SW 1271 (cell line): ENCODE measurements at regions not wholly inside any gene's neighbourhood (a gene's known extent, or its start where the extent isn't known, plus 50 kb on each side); places are given as distances from the start of the nearest gene placed in this dataset.

Experiments used
- DNase-seq, 2 experiments: peaks; one replicate each; lab custom pipeline; 2025; lab: John Stamatoyannopoulos, UW

- DNase-seq: no peak
These were observed 63.0 kb downstream of the NCOR2 start for GRCh38 chr12:124504273-124505000.

DNA sequence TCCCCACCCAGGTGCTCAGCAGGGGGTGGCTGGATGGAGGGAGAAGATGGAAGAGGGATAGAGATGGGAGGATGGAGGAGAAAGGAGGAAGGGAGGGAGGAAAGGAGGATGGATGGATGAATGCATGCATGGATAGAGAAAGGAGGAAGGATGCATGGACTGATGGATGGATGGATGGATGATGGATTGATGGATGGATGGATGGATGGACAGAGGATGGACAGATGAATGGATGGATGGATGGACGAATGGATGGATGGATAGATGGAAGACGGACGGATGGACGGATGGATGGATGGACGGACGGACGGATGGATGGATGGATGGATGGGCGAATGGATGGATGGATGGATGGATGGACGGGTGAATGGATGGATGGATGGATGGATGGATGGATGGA, 64.1 kb downstream of the NCOR2 start:
- DNase-seq: no peak

DNA sequence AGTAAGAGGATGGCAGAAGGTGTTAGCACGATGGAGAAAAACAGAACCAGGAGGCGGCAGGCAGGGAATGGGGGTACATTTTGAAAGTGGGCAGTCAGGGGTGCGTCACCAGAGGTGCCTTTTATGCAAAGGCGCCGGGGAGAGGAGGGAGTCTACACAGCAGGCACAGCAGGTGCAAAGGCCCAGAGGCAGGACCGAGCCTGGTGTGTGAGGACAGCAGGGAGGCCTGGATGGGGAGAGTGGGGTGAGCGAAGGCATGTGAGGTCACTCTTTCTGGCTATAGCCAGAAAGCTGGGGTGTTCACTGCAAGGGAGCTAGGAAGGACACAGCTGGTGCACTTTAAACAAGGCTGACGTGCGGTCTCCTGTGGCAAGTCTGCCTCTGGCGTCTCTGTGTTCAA, 65.0 kb downstream of the NCOR2 start:
- DNase-seq: no peak

- DNase-seq: no peak
These were observed 65.6 kb downstream of the NCOR2 start for GRCh38 chr12:124501827-124502226.

DNA sequence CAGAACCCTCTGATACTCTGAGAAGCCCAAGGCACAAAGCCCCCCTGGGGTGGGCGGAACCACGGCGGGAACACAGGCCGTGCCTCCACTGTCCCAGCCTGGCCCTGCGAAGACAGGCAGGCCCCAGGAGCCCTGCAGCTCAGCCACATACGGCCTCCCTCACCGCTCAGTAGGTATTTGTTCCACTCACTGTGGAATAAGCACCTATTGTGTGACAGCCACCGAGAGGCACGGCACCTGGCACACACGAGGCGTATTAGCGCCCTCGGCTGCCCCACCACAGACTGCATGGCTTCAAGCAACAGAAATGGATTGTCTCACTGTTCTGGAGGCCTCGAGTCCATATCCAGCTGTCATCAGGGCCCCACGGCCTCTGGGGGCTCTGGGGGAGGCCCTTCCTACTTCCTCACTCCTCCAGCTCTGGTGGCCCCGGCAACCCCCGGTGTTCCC, 66.3 kb downstream of the NCOR2 start:
- no peak for DNase-seq

DNA sequence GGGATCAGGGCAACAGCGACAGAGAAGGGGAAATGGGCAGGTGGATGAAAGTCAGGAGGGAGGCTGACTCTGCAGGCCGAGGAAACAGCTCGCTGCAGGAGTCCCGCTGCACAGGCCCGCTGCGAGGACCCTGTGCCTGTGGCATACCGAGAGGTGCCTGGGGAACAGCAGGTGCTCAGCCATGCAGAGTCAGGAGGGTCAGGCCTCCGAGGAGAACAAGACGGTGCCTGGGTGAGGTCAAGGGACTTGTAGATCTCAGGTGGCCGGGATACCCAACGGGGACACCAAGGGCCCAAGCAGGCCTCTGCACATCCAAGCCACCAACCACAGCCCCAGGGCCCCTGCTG, 67.5 kb downstream of the NCOR2 start:
- DNase-seq: no peak

GRCh38 chr12:124499190-124499753, 68.1 kb downstream of the NCOR2 start:
- no peak for DNase-seq

DNA sequence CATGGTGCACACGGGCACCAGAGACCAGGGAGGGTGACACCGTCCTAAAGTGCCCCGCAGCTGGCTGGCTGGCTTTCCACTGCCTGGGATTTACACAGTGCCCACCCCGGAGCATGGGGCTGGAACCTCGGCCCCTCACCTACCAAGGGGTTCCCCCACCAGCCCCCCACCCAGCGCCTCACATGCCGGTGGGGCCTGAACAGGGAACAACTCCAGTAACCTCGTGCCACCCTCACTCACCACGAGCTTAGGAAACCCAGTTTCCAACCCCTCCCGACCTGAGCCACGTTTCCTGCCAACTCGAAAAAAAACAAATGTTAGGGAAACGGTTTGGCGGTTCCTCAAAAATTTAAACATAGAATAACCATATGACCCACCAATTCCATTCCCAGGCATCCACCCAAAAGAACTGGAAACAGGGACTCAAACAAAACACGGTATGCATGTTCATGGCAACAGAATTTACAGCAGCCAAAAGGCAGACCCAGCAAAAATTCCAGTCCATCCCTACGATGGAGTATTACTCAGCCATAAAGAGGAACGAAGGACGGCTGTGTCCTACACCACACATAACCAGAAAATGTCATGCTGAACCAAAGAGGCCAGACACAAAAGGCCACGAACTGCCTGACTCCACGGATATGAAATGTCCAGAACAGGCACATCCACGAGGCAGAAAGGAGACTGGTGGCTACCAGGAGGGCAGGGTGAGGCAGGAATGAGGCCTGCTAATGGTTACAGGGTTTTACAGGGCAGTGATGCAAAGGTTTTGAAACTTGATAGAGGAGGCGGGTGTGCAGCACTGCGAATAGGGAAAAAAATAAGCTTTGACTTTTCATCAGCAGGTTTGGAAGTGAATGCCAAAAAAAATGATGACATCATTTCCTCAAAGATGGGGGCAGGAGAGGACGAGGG, 68.9 kb downstream of the NCOR2 start:
- no peak for DNase-seq

DNA sequence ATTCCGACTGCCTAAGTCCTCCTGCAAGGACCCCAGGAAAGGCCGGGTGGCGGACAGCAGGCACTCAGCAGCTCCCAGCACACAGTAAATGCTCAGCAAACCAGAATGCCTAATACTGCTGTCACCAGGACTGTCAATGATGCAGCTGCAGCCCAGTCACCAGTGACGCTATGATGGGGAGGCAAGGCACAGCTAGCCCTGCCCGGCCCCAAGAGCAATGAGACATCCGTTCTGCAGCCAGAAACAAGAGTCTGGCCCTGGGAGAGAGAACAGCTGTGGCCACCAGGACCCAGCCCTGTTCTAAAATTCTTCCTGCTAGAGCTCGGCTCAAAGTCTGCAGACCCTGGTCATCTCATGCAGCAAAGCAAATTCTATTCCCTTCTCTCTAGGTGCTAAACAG, 69.8 kb downstream of the NCOR2 start:
- no peak for DNase-seq

GRCh38 chr12:124497039-124497438, 70.4 kb downstream of the NCOR2 start:
- DNase-seq: no peak

DNA sequence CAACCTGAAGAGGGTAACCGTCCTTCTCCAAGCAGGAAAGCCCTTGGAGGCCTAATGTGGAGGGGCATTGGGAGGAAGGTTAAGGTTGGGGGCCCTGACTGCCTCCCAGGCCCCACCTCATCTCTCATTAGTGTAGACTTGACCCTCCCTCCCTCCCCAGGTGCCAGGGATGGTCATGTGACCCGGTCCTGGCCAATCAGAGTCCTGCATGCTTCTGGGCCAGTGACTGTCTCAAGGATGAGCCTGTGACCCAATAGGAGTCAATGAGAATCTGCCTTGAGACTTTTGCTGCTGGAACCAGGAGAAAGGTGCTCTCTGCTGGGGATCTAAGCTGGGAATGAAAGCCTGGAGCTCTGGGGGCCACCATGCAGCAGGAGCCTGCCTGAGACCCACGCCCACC, 70.8 kb downstream of the NCOR2 start:
- DNase-seq: no peak

GRCh38 chr12:124495194-124495983, 72.0 kb downstream of the NCOR2 start:
- DNase-seq: no peak

DNA sequence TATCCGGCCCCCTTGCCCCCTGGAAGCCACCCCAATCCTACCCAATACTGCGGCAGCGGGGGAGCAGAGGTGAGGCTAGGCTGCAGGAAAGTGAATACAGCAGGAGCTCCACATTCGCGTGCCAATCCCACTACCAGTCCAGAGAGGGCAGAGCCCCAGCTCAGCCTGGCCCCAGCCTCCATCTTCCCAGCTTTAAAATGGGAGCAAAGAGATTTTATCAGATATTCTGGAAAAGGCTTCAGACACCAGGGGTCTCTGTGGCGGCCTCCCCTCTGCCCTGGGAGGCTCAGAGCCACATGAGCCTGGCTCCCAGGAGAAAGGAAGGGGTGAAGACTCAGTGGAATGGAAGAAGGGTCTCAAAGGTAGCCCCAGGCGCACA, 72.7 kb downstream of the NCOR2 start:
- no peak for DNase-seq

GRCh38 chr12:124493809-124494750, 73.3 kb downstream of the NCOR2 start:
- DNase-seq: no peak

GRCh38 chr12:124492879-124493808, 74.3 kb downstream of the NCOR2 start:
- DNase-seq: no peak

DNA sequence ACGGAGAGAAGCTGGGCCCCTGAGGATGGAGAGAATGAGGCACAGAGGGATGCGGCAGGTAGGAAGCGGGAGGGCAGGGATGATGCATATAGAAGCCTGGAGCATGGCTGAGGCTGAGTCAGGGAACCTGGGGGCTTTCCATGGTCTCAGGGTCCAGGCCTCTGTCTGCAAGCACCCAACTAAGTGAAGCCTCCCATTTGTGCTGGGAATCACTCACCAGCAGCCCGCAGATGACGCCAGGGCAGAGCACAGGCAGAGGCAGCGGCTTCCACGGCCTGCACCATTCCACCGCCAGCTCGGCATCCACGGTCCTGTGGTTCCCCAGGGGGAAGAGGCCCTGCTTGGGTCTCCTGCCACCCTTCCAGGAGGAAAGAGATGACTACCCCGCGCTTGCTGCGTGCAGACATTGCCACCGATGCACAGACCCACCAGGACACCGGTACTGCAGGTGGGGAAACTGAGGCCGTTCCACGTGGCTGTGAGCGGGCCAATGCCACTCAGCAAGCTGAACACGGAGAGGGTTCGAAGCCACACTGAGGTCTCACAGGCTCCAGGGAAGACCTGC, 75.5 kb downstream of the NCOR2 start:
- DNase-seq: no peak

- no peak for DNase-seq
These were observed 76.1 kb downstream of the NCOR2 start for GRCh38 chr12:124491310-124491709.

DNA sequence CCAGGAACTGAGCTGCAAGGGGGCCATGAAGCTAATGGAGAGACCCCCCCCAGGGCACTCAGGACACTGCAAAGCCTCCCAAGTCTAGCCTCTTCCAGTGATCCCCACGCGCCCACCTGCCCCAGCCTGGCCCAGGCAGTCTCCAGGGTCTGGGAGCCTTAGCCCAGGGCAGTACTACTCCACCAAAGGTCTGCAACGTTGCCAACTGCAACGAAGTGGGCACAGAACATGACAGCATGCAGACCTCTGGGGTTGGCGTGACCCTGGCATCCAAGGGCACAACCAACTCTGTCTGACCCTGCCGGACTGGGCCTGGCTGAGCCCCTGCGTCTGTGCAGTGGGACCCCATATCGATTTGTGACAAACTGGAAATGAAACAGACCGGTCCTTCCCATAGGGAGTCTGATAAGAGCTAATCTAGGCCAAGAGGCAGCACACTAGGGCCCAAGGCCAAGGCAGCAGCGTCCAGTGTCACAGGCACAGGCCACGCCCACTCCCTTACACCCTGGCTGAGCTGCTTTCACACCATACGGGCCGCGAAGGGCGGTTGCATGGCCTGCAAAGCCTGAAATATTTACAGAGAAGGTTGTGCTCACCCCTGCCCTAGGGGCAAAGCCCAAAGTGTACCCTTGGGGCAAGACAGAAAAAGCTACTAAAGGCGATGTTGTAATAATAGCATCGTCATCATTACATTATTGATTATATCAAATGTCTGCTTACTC, 76.7 kb downstream of the NCOR2 start:
- no peak for DNase-seq
